ENCODE measurements at regions not wholly inside any gene's neighbourhood (a gene's known extent, or its start where the extent isn't known, plus 50 kb on each side); places are given as distances from the start of the nearest gene placed in this dataset.

DNA sequence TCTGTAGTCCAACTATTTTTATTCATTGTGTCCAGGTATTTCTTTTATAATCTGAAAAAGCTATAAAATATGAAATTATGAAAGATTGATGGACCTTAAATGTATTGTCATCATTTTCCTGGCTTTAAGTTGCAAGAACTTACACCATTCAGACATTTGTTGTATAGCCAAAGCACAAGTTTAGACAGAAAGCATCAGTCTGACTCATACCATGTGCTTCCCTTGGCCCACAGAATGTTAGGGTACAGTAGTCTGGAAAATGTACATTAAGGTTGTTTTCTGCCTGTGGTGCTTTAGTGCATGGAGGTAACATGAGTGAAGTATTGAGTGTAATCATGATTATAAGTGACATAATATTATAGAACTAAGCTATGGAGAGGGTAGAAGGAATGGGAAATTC, 1002.5 kb downstream of the BCL11B start:
- TF ChIP-seq EP300 (IDR thresholded peaks at IDR 0.05) (no peak), POLR2A (IDR thresholded peaks at IDR 0.05; ENCODE audit: low read depth) (no peak)
